OCI-LY3 (cell line): ENCODE measurements at regions not wholly inside any gene's neighbourhood (a gene's known extent, or its start where the extent isn't known, plus 50 kb on each side); places are given as distances from the start of the nearest gene placed in this dataset.
"Not testable (repeated sequence)": the region's sequence is repeated elsewhere in the genome, so short reads cannot be mapped to it uniquely, and the experiment has no call there.

ENCODE experiments used
- H2AFZ ChIP-seq: fragments of 200-600, 300-600 bp; shearing (Covaris generic); 2 replicates; pipeline ENCODE4 v1.6.0; 2014; ENCODE audit warnings: antibody characterized with exemption, low read depth, low read length
- H3K27ac ChIP-seq: fragments of 200-600, 300-600 bp; sonication (generic); 2 replicates; pipeline ENCODE4 v1.5.1; 2014; ENCODE audit warnings: mild to moderate bottlenecking, low read length, moderate library complexity, mixed read lengths
- H3K27me3 ChIP-seq: fragments of 200-600, 300-600 bp; sonication (generic); 2 replicates; pipeline ENCODE4 v1.6.1; 2014; ENCODE audit warnings: low read depth, low read length, mixed read lengths
- H3K36me3 ChIP-seq: fragments of 200-600, 300-600 bp; sonication (generic); replicated peaks from 2 replicates; pipeline ENCODE3; 2014; ENCODE audit warnings: low read depth, low read length, mixed read lengths
- H3K4me1 ChIP-seq: fragments of 300-600, 200-600 bp; sonication (generic); 2 replicates; pipeline ENCODE4 v1.6.1; 2014; ENCODE audit warnings: low read length, mixed read lengths
- H3K4me2 ChIP-seq: fragments of 200-600, 300-600 bp; sonication (generic); 2 replicates; pipeline ENCODE4 v1.6.1; 2014; ENCODE audit warnings: low read length, mixed read lengths
- H3K4me3 ChIP-seq: fragments of 300-600, 200-600 bp; sonication (generic); 2 replicates; pipeline ENCODE4 v1.5.1; 2014; ENCODE audit warnings: antibody characterized with exemption, mild to moderate bottlenecking, low read length, moderate library complexity
- H3K79me2 ChIP-seq: fragments of 300-600, 200-600 bp; shearing (Covaris generic); 2 replicates; pipeline ENCODE4 v1.6.1; 2014; ENCODE audit warnings: mild to moderate bottlenecking, low read length, mixed read lengths
- H3K9ac ChIP-seq: fragments of 300-600, 200-600 bp; shearing (Covaris generic); 2 replicates; pipeline ENCODE4 v1.6.0; 2014; ENCODE audit warnings: mild to moderate bottlenecking, low read length, moderate library complexity
- H3K9me3 ChIP-seq: fragments of 200-600, 300-600 bp; shearing (Covaris generic); 2 replicates; pipeline ENCODE4 v1.6.1; 2014; ENCODE audit warnings: low read length, mixed read lengths; ENCODE audit not compliant: insufficient read depth
- H4K20me1 ChIP-seq: fragments of 200-600, 300-600 bp; sonication (generic); 2 replicates; pipeline ENCODE4 v1.6.1; 2016; ENCODE audit warnings: low read length, mixed read lengths; ENCODE audit not compliant: insufficient read depth
- CTCF ChIP-seq: fragments of 200-600, 300-600 bp; sonication (generic); IDR thresholded peaks from 2 replicates; pipeline ENCODE4 v1.5.1; 2014; ENCODE audit warnings: antibody characterized with exemption, low read length, low read depth
- EZH2phosphoT487 ChIP-seq: fragments of 200-600 bp; shearing (Covaris generic); IDR thresholded peaks from 2 replicates; pipeline ENCODE4 v1.6.1; 2018; ENCODE audit warnings: antibody characterized with exemption, mixed run types, low read depth

GRCh38 chr3:145251311-145251710 lies 909.7 kb downstream of the PLOD2 start:
- no peaks in the 10 kb centered on the region for H4K20me1 ChIP-seq
- H3K27ac ChIP-seq, result no peak overlapping the region
- no peak overlapping the region for H2AFZ ChIP-seq
- no peak overlapping the region for H3K4me3 ChIP-seq
- no peaks in the 10 kb centered on the region for H3K4me1 ChIP-seq
- H3K36me3 ChIP-seq, result peaks cover 4% of the 10 kb centered on the region
- TF ChIP-seq CTCF (no peak), EZH2phosphoT487 (no peak)
- no peaks in the 10 kb centered on the region for H3K27me3 ChIP-seq
- H3K79me2 ChIP-seq, result no peaks in the 10 kb centered on the region
- H3K9ac ChIP-seq, result no peak overlapping the region
- H3K4me2 ChIP-seq, result no peak overlapping the region
- peaks cover 8% of the 10 kb centered on the region; the same call in 1 of the 2 replicates for H3K9me3 ChIP-seq

- not testable (repeated sequence) for H3K36me3 ChIP-seq, H3K27ac ChIP-seq, H3K79me2 ChIP-seq, H3K4me1 ChIP-seq, H3K9ac ChIP-seq, H3K9me3 ChIP-seq, H3K27me3 ChIP-seq, H3K4me2 ChIP-seq, H2AFZ ChIP-seq, H3K4me3 ChIP-seq, H4K20me1 ChIP-seq
These were observed 903.0 kb downstream of the PLOD2 start for GRCh38 chr3:145257967-145258366.

GRCh38 chr3:145259166-145259880 lies 901.7 kb downstream of the PLOD2 start:
- no peaks in the 10 kb centered on the region for H3K79me2 ChIP-seq
- no peak overlapping the region for H3K9ac ChIP-seq
- no peaks in the 10 kb centered on the region for H3K4me1 ChIP-seq
- no peak overlapping the region for H3K4me3 ChIP-seq
- no peaks in the 10 kb centered on the region for H3K9me3 ChIP-seq
- no peak overlapping the region for H3K4me2 ChIP-seq
- H3K27ac ChIP-seq, result no peak overlapping the region
- no peaks in the 10 kb centered on the region for H3K27me3 ChIP-seq
- no peaks in the 10 kb centered on the region for H3K36me3 ChIP-seq
- H2AFZ ChIP-seq, result no peak overlapping the region
- H4K20me1 ChIP-seq, result no peaks in the 10 kb centered on the region
- TF ChIP-seq EZH2phosphoT487 (no peak), CTCF (no peak)

GRCh38 chr3:145263458-145263857 lies 897.5 kb downstream of the PLOD2 start:
- H3K9ac ChIP-seq, H3K9me3 ChIP-seq, H3K4me3 ChIP-seq, H2AFZ ChIP-seq, H3K4me2 ChIP-seq, H3K4me1 ChIP-seq, H3K36me3 ChIP-seq, H3K27me3 ChIP-seq, H4K20me1 ChIP-seq, H3K79me2 ChIP-seq, H3K27ac ChIP-seq: not testable (repeated sequence)

- no peaks in the 10 kb centered on the region for H3K27me3 ChIP-seq
- H4K20me1 ChIP-seq, result no peaks in the 10 kb centered on the region
- no peak overlapping the region for H3K9ac ChIP-seq
- 0 out of 2 replicates have a peak overlapping the region, but pooled peaks have one; percentile 18 for H2AFZ ChIP-seq
- no peaks in the 10 kb centered on the region for H3K9me3 ChIP-seq
- H3K27ac ChIP-seq, result no peak overlapping the region
- TF ChIP-seq CTCF (no peak), EZH2phosphoT487 (no peak)
- no peaks in the 10 kb centered on the region for H3K4me1 ChIP-seq
- no peak overlapping the region for H3K4me2 ChIP-seq
- no peaks in the 10 kb centered on the region for H3K79me2 ChIP-seq
- no peak overlapping the region for H3K4me3 ChIP-seq
- H3K36me3 ChIP-seq, result no peaks in the 10 kb centered on the region
These were observed 894.6 kb downstream of the PLOD2 start for GRCh38 chr3:145266368-145266767.
